WI38 (cell line): ENCODE measurements at regions not wholly inside any gene's neighbourhood (a gene's known extent, or its start where the extent isn't known, plus 50 kb on each side); places are given as distances from the start of the nearest gene placed in this dataset.
"Not testable (repeated sequence)": the region's sequence is repeated elsewhere in the genome, so short reads cannot be mapped to it uniquely, and the experiment has no call there.

Experiments
- H3K4me3 ChIP-seq: 2 replicates; pipeline ENCODE4 v1.5.1; 2011; ENCODE audit warnings: low read depth, mild to moderate bottlenecking, control low read depth, low read length
- CTCF ChIP-seq: IDR thresholded peaks from 2 replicates; pipeline ENCODE4 v1.5.1; 2012; ENCODE audit warnings: low read depth, mild to moderate bottlenecking, control low read depth, low read length

DNA sequence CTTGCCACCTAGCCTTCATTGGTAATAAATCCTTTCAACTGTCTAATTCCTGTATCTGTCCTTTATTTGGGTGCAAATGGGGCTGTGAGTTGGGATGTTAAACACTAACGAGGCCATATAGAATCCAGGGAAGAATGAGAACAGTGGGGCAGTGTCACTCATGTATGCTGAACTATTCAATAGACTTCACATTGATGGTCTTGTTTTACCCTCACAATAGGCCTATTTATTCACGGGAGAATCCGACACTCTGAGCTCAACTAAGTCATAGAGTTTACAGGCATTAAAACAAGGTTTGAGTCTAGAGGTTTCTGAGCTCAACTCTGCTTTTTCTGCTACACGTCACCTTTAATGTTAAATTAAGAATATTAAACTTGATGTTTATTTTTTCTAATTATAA, 421.6 kb downstream of the SOX11 start:
- no peak for TF ChIP-seq CTCF
- H3K4me3 ChIP-seq, result no peak overlapping the region

DNA sequence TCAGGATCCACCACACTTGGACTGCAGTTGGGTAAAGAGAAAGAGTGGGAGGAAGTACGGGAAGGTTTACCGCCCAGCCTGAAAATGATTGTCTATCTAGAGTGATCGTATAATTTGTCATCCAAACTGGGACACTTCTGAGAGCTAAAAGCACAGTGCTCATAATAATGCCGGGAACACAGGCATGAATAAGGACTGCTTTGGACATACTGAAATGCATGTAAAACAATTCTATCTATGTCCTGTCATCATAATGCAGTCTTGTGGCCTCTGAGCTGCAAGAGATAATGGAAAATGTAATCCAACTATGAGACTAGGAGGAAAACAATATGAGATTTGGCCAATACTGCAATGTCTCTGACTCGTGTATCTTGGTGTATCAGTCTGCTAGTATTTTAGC, 435.5 kb downstream of the SOX11 start:
- no peak overlapping the region for H3K4me3 ChIP-seq
- no peak for TF ChIP-seq CTCF

DNA sequence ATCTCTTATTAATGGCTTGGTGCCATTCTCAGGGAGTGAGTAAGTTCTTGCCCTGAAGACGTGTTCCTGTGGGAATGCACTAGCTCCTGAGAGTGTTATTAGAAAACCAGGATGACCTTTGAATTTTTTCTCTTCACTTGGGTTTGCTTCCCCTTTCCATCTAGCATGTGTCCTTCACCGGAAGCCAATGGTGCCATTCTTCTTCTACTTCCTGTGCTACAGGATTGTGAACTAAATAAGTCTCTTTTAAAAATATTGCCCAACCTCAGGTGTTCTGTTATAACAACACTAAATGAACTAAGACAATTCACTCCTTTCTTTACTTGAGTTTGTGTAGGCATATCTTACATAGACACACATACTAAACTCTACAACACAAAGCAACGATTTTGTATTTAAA, 447.0 kb downstream of the SOX11 start:
- H3K4me3 ChIP-seq, result no peak overlapping the region
- no peak for TF ChIP-seq CTCF

DNA sequence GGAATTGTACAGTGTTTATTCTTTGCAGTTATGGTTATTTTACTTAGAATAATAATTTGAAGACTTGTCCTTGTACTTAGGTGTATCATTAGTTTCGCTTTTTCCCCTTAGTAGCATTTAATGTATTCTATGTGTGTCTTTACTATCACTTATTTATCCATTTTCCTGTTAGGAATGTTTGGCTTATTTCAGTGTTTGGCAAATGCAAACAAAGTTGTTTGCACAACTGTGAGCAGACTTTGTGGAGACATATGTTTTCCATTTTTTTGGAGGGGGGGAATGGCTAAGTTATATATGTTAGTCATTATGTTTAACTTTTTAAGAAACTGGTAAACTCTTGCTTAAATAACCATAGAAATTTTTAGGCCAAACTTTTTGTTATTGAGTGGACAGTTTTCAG, 447.7 kb downstream of the SOX11 start:
- TF ChIP-seq CTCF, result no peak
- H3K4me3 ChIP-seq, result no peak overlapping the region

DNA sequence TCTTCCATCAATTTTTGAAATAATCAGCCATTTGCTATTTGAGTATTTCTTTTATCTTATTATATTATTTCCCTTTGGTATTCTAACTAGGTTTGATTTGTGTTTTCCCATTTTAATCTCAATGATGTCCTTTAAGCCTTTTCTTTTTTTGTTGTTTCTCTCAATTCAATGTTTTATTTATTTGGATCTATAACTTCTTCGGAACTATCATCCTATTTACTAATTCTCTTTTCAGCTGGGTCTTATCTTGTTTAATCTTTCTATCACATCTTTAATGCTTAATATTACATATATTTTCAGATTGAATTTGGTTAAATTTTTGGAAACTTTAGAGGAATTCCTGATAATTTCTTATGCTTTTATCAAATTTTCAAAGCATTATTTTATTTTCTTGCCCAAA, 448.3 kb downstream of the SOX11 start:
- TF ChIP-seq CTCF, result no peak
- H3K4me3 ChIP-seq, result no peak overlapping the region

DNA sequence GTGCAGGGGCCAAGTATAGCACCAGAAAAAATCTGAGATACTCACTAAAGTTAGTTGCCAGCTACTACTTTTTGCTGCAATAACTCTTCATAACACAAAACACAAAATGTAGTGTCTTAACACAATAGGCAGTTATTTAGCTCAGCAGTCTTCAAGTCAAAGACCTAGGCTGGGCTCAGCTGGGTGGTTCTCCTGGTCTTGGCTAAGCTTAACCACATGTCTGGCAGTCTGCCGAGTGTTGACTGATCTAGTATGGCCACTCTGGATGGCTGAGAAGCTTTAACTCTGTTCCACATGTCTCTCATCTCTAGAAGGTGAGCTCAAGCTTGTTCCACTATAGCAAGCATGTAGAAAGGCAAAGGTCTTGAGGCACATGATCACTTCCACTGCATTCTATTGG, 451.6 kb downstream of the SOX11 start:
- TF ChIP-seq CTCF, result no peak

GRCh38 chr2:6147215-6147614, 455.0 kb downstream of the SOX11 start:
- H3K4me3 ChIP-seq, result not testable (repeated sequence)

More for the DNA sequence above, 451.6 kb downstream of the SOX11 start:
- H3K4me3 ChIP-seq, result no peak overlapping the region

DNA sequence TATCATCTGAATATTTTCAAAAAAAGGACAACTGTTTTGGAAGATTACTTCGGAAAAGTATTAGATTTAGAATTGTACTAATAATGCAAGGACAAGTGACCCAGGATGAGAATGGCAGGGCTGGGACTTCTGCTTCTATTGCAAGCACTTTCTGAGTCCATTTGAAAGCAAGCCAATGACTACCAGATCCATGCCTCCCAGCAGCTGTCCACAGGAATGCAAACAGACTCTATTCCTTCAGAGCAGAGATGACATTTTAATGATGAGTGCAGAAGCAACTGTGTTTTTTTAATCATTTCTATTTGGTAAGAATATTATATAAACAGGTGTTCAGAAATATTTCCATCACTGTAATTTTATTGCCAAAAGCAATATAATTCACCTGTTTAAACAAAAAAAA, 456.7 kb downstream of the SOX11 start:
- TF ChIP-seq CTCF, result no peak
- no peak overlapping the region for H3K4me3 ChIP-seq
